NCI-H187 treated with DMSO at 0.1 percent for 48 hours (cell line): ENCODE measurements at regions not wholly inside any gene's neighbourhood (a gene's known extent, or its start where the extent isn't known, plus 50 kb on each side); places are given as distances from the start of the nearest gene placed in this dataset.

ENCODE experiments used
- DNase-seq: peaks from one replicate; lab custom pipeline; 2025; lab: John Stamatoyannopoulos, UW

GRCh38 chr3:67288466-67289106 is 290.5 kb downstream of the KBTBD8 start:
- no peak for DNase-seq

DNA sequence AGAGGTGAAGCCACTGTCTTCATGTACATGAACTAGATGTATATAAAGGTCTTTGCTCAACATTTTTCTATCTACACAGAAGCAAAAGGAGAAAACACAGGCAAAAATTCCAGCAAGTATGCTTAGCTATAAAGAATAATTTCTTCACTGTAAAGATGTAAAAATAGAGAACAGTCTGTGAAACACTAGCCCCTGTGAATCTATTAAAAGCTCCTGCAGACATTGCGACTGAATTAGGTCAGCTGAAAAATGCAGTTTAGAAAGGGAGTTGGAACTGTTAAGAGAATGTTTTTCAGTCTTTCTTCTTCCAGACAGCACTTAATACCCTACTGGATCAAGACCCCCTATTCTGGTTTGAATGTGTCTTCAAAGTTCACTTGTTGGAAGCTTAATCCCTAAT is 291.5 kb downstream of the KBTBD8 start:
- DNase-seq: no peak

- no peak for DNase-seq
Measured at GRCh38 chr3:67290438-67290837, 292.3 kb downstream of the KBTBD8 start.

GRCh38 chr3:67291287-67292252 is 293.5 kb downstream of the KBTBD8 start:
- DNase-seq: no peak

DNA sequence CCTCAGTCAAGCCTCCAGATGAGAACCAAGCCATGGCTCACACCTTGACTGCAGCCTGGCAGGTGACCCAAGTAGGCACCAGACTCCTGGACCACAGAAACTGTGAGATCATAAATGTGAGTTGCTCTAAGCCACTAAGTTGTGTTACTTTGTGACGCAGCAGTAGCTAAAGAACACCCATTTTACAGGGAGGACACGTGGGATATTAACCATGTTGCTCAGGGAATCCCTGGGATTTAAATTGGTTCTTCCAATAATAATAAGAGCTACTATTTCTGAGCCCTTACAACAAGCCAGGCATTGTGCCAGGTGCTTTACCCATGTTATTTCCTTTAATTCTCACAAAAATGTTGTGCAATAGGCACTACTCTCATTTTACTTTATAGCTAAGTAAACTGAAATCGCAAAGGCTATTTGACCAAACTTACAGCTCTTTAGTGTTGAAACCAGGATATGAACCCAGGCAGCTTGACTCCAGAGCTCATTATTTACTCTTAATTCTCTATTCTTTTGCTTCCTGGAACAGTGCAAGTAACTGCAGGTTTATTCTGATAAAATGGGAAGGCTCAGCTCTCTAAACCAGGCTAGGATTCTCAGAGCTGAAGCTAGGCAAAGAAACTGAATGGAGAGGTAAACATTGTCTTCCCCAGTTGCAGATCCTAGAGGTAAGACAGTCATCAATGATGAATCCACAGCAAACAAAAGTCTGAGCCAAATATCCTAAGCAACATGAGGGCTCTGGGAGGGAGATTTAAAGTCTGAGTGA is 294.4 kb downstream of the KBTBD8 start:
- DNase-seq: no peak

DNA sequence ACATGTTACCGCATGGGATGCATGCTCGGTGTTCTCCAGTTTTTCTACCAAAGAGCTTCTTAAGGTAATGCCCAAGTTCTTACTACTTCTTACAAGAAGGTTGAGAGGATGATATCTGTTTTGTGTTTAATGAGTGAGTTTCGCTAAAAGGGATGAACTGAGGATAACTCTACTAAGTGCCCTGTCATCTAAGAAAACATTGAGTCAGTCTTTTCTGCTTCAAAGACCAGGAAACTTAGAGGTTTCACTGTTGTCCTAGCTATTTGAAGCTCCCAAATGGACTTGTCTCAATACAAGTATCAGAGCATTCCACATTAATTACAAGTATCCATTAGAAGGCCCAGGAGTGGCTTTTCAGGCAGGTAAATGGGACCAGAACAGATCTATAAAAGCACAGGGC is 296.2 kb downstream of the KBTBD8 start:
- DNase-seq: no peak

GRCh38 chr3:67296039-67296892 is 298.2 kb downstream of the KBTBD8 start:
- DNase-seq: no peak

GRCh38 chr3:67297715-67298475 is 299.8 kb downstream of the KBTBD8 start:
- DNase-seq: no peak

DNA sequence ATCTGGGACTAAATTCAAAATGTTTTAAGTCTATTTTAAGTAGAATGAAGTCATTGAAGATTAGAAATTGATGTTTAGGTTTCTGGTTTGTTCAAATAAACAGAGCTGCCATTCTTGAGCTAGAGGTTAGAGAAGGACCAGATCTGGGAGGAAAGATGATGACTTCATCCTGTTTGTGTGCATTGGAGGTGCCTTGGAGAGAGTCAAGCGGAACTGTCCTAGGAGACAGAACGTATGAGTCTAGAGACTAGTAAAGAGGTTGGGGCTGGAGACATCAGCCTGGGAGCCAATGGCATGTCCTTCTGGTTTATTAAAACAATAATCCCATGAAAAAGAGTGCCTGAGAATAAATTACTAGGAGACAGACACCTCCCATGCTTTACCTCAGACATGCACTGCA is 303.4 kb downstream of the KBTBD8 start:
- no peak for DNase-seq

DNA sequence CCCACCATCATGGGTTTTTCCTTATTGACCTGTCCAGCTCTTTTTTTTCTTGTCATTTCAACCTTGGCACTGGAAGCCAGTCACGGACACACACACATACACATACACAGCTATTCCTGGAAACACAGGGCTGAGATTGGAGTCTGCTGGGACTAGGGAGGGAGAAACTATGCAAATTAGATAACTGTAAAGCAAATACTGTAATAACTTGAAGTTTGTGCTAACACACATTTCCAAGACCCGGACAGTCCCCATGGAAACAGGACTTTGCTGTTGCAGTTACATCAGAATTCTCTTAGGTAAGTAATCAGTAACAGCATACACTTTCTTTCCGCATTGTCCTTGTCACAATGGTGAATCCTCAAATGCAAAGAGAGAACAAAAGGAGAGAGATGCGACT is 304.4 kb downstream of the KBTBD8 start:
- DNase-seq: no peak

DNA sequence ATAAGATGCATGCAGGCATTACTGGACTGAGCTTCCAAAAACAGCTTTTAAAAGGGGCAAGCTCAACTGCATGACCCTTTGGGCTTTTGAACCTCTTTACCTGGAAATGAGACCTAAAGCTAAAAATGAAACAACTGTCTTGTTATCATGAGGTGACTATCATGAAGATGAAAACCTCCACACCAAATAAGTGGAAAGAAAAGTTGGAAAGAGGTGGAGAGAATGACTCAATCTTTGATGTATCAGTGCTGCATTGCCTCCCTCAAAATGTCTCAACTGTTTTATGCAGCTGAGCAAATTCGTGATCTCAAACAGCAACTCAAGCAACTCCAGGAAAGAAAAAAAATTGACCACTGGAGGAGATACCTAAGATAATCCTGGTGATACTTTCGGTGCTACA is 307.1 kb downstream of the KBTBD8 start:
- DNase-seq: no peak

DNA sequence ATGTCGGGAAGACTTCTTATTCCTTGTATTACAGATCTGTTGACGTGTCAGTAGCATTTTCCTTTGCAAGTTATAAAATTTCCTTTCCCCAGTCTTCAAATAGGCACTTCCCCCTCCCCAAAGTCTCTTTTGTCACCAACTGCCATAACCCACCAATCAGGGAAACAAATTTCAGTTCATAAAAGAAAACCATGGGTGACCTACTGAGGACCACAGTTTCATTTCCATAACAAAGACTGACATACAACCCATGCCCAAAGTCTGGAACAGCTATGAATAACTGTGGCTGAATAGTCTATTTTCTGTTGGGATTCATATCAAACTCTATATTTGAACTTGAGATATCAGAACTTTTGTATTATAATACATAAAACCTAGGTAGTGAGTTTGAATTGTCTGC is 307.8 kb downstream of the KBTBD8 start:
- no peak for DNase-seq

GRCh38 chr3:67311440-67311839 is 313.3 kb downstream of the KBTBD8 start:
- no peak for DNase-seq

GRCh38 chr3:67312155-67312554 is 314.0 kb downstream of the KBTBD8 start:
- no peak for DNase-seq

- no peak for DNase-seq
Measured at GRCh38 chr3:67318162-67318561, 320.1 kb downstream of the KBTBD8 start.

DNA sequence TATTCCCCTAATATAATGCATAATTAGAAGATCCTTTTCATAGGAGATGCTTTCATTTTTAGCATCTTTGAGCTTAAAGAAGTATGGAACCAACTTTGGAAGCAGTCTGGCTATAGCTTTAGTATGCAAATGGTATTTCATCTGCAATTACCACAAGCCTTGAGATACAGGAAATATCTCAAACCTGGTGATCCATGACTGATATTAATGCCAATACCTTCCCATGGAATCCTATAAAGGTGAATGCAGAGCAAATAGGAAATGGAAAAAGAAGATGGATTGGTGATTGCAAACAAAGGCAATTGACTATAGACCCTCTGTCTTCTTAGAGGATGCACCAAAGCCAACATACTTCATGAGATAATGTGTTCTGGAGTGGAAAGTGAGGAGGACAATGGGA is 326.4 kb downstream of the KBTBD8 start:
- DNase-seq: no peak
